Breast epithelium (tissue), 4 donors: ENCODE measurements at regions not wholly inside any gene's neighbourhood (a gene's known extent, or its start where the extent isn't known, plus 50 kb on each side); places are given as distances from the start of the nearest gene placed in this dataset.

Experiments
- DNase-seq, 2 donors: peaks; one replicate each; pipeline ENCODE4 v3.0.0-alpha.2; 2019; ENCODE audit warnings: low spot score in 2 of 2
- H3K27ac ChIP-seq, 2 donors: fragments of 200-600 bp; sonication (generic) in 1 of 2; one replicate each; pipeline ENCODE4 v1.5.1; 2016 to 2019; ENCODE audit warnings: mild to moderate bottlenecking in 1 of 2
- H3K27me3 ChIP-seq, 2 donors: fragments of 200-600 bp; sonication (generic) in 1 of 2; one replicate each; pipeline versions ENCODE4 v1.5.1 to v1.6.0; 2017 to 2019; ENCODE audit warnings: control low read depth in 1 of 2, mild to moderate bottlenecking in 1 of 2
- H3K36me3 ChIP-seq: fragments of 200-600 bp; one replicate; pipeline ENCODE4 v1.5.1; 2019
- H3K4me1 ChIP-seq, 2 donors: fragments of 200-600 bp; sonication (generic); one replicate each; pipeline ENCODE4 v1.5.1; 2016 to 2019; ENCODE audit warnings: control low read depth in 1 of 2
- H3K4me3 ChIP-seq, 3 donors: fragments of 200-600 bp; sonication (generic); 1 replicate in 2 of 3; 2 replicates in 1 of 3; pipeline ENCODE4 v1.5.1; 2016 to 2019; ENCODE audit warnings: mild to moderate bottlenecking in 3 of 3, moderate library complexity in 2 of 3
- H3K9me3 ChIP-seq, 2 donors: fragments of 200-600 bp; sonication (generic) in 1 of 2; one replicate each; pipeline ENCODE4 v1.5.1; 2016 to 2019; ENCODE audit warnings: control low read depth in 1 of 2
- CTCF ChIP-seq, 3 donors: fragments of 450-650 bp; IDR thresholded peaks; one replicate each; pipeline ENCODE4 v1.5.1; 2016 to 2017; ENCODE audit warnings: antibody characterized with exemption in 3 of 3, mild to moderate bottlenecking in 3 of 3, moderate library complexity in 3 of 3
- POLR2A ChIP-seq: fragments of 450-650 bp; IDR thresholded peaks from one replicate; pipeline ENCODE4 v1.6.1; 2016; ENCODE audit warnings: antibody characterized with exemption, mild to moderate bottlenecking, moderate library complexity
- POLR2AphosphoS5 ChIP-seq, 3 donors: sonication (generic); formaldehyde crosslinking; IDR thresholded peaks; one replicate each; pipeline ENCODE4 v1.6.1; 2017; ENCODE audit warnings: antibody characterized with exemption in 3 of 3
- intact Hi-C: fragments of 100-400 bp; cut with DNase I; formaldehyde crosslinking; loops from one replicate; pipeline ENCODE4 v1.15.1; 2023; ENCODE audit warnings: low total_unique reads

GRCh38 chr13:55602784-55603183 lies 1537.9 kb upstream of the PRR20A start:
- H3K27ac ChIP-seq = no peak overlapping the region
- intact Hi-C loops = no loop called here
- H3K9me3 ChIP-seq = no peaks in the 10 kb centered on the region
- no peak for DNase-seq
- no peak overlapping the region for H3K4me3 ChIP-seq
- H3K36me3 ChIP-seq = no peaks in the 10 kb centered on the region
- no peaks in the 10 kb centered on the region for H3K4me1 ChIP-seq
- TF ChIP-seq CTCF (IDR thresholded peaks at IDR 0.05) (no peak), POLR2A (no peak), POLR2AphosphoS5 (IDR thresholded peaks at IDR 0.05) (no peak)
- no peaks in the 10 kb centered on the region for H3K27me3 ChIP-seq

- Histone ChIP-seq H3K9me3 (no peaks in the 10 kb centered on the region), H3K27me3 (no peaks in the 10 kb centered on the region), H3K4me1 (no peaks in the 10 kb centered on the region), H3K4me3 (no peak overlapping the region), H3K36me3 (no peaks in the 10 kb centered on the region), H3K27ac (no peak overlapping the region)
- no peak for DNase-seq
- intact Hi-C loops = no loop called here
- TF ChIP-seq POLR2AphosphoS5 (IDR thresholded peaks at IDR 0.05) = no peak
- TF ChIP-seq CTCF (IDR thresholded peaks at IDR 0.05) = no peak
- TF ChIP-seq POLR2A = no peak
Observed at GRCh38 chr13:55606045-55606665, 1534.6 kb upstream of the PRR20A start.

GRCh38 chr13:55613429-55614187 lies 1527.1 kb upstream of the PRR20A start:
- Histone ChIP-seq H3K27me3 (no peaks in the 10 kb centered on the region), H3K4me1 (no peaks in the 10 kb centered on the region), H3K27ac (no peak overlapping the region), H3K4me3 (no peak overlapping the region), H3K36me3 (no peaks in the 10 kb centered on the region), H3K9me3 (no peaks in the 10 kb centered on the region)
- TF ChIP-seq POLR2AphosphoS5 (IDR thresholded peaks at IDR 0.05) = no peak
- TF ChIP-seq CTCF (IDR thresholded peaks at IDR 0.05) = no peak
- TF ChIP-seq POLR2A = no peak
- DNase-seq = no peak
- intact Hi-C loops = no loop called here

GRCh38 chr13:55615081-55615480 lies 1525.6 kb upstream of the PRR20A start:
- intact Hi-C loops = no loop called here
- no peaks in the 10 kb centered on the region for H3K9me3 ChIP-seq
- no peak for DNase-seq
- H3K4me1 ChIP-seq = no peaks in the 10 kb centered on the region
- no peak overlapping the region for H3K4me3 ChIP-seq
- no peaks in the 10 kb centered on the region for H3K36me3 ChIP-seq
- no peaks in the 10 kb centered on the region for H3K27me3 ChIP-seq
- no peak for TF ChIP-seq POLR2A
- no peak for TF ChIP-seq CTCF (IDR thresholded peaks at IDR 0.05)
- TF ChIP-seq POLR2AphosphoS5 (IDR thresholded peaks at IDR 0.05) = no peak
- H3K27ac ChIP-seq = no peak overlapping the region

GRCh38 chr13:55617241-55617640 lies 1523.5 kb upstream of the PRR20A start:
- Histone ChIP-seq H3K36me3 (no peaks in the 10 kb centered on the region), H3K27me3 (no peaks in the 10 kb centered on the region), H3K27ac (no peak overlapping the region), H3K4me1 (no peaks in the 10 kb centered on the region), H3K9me3 (no peaks in the 10 kb centered on the region), H3K4me3 (no peak overlapping the region)
- TF ChIP-seq POLR2A (no peak), CTCF (IDR thresholded peaks at IDR 0.05) (no peak), POLR2AphosphoS5 (IDR thresholded peaks at IDR 0.05) (no peak)
- intact Hi-C loops = no loop called here
- DNase-seq = no peak
